ENCODE measurements at regions not wholly inside any gene's neighbourhood (a gene's known extent, or its start where the extent isn't known, plus 50 kb on each side); places are given as distances from the start of the nearest gene placed in this dataset.

DNA sequence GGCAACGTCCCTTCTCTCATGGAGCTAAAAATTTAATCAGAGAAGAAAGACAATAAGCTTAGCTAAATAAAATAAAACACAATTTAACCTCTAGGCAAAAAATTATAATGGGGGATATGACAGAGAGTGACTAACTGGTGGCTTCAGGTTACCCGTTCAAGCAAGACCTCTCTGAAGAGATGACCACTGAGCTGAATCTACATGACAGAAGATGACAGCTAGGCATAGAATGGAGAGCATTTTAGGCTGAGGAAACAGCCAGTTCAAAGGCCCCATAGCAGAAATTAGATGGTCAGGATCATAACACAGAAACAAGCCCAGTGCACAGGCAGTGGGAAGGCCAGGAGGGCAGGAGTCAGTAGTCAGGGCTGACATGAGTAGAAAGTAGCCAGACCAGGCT is 1094.3 kb downstream of the VRK1 start:
- POLR2A ChIA-PET = no interaction called here
- H3K4me3 ChIP-seq (ENCODE audit: low read depth, low read length) = no peak overlapping the region
- H3K27me3 ChIP-seq (ENCODE audit: control insufficient read depth, insufficient read depth, low read length) = no peaks in the 10 kb centered on the region
- TF ChIP-seq, protein P1, sequence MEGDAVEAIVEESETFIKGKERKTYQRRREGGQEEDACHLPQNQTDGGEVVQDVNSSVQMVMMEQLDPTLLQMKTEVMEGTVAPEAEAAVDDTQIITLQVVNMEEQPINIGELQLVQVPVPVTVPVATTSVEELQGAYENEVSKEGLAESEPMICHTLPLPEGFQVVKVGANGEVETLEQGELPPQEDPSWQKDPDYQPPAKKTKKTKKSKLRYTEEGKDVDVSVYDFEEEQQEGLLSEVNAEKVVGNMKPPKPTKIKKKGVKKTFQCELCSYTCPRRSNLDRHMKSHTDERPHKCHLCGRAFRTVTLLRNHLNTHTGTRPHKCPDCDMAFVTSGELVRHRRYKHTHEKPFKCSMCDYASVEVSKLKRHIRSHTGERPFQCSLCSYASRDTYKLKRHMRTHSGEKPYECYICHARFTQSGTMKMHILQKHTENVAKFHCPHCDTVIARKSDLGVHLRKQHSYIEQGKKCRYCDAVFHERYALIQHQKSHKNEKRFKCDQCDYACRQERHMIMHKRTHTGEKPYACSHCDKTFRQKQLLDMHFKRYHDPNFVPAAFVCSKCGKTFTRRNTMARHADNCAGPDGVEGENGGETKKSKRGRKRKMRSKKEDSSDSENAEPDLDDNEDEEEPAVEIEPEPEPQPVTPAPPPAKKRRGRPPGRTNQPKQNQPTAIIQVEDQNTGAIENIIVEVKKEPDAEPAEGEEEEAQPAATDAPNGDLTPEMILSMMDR (IDR thresholded peaks at IDR 0.05; ENCODE audit: low read depth, low read length) = no peak
- DNase-seq (ENCODE audit: low read depth, low spot score) = no peak
- peaks cover 38% of the 10 kb centered on the region for H3K9me3 ChIP-seq (ENCODE audit: control insufficient read depth, insufficient read depth, low read length)
- H3K27ac ChIP-seq (ENCODE audit: low read depth, low read length) = no peak overlapping the region
- CTCF ChIA-PET = no interaction called here

DNA sequence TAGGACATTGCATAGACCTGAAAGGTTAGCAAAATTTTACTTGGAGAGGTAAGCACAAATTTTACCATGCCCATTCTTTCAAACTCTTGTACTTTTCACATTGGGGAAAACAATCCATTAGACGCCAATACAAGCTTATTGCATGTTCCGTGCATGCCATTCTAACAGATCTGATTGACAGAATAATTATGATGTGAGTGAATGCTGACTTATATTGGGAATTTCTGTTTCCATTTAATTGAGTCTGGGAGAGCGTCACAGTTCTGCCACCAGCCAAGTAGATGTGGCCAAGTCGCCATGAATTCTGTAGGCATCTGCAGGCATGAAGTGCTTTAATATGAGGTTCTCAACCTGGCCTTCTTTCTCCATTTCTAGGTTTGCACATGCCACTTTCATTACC is 1097.4 kb downstream of the VRK1 start:
- ChIA-PET POLR2A (no interaction called here), CTCF (no interaction called here)
- Histone ChIP-seq H3K27me3 (ENCODE audit: control insufficient read depth, insufficient read depth, low read length) (no peaks in the 10 kb centered on the region), H3K27ac (ENCODE audit: low read depth, low read length) (no peak overlapping the region), H3K9me3 (ENCODE audit: control insufficient read depth, insufficient read depth, low read length) (peaks cover 34% of the 10 kb centered on the region), H3K4me3 (ENCODE audit: low read depth, low read length) (no peak overlapping the region)
- TF ChIP-seq, protein P1 (IDR thresholded peaks at IDR 0.05; ENCODE audit: low read depth, low read length) = no peak
- no peak for DNase-seq (ENCODE audit: low read depth, low spot score)

DNA sequence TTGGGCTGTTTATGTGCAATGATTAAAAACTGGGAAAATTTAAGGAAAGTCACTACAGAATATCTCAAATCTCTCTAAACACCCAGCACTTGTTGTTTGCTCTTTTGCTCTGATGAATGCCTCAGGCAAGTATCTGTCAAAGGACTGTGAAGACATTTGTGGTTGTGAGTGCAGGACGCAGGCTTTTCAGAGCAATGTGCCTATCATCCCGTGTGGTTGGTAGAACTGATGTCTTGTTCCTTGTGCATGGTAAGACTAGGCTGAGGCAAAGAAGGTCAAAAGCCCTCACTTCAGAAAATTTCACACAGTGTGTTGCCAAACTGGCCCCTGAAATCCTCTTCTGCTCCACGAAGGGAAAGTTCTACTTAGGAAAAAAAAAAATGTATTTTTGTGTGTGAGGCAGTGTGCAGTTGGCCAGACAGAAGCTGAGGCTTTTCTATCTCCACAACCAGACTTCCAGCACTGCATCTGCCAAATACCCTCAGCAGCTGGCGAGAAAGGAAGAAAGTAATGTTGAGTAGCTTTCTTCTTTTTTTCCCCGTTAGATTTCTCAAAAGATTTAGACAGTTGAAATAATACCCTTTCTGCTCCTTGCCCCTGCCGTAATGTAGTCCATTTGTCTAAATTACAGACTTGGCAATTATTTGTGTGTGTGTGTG is 1103.1 kb downstream of the VRK1 start:
- TF ChIP-seq, protein P1 (IDR thresholded peaks at IDR 0.05; ENCODE audit: low read depth, low read length) = no peak
- ChIA-PET POLR2A (no interaction called here), CTCF (no interaction called here)

GRCh38 chr14:97902630-97903029 is 1105.4 kb downstream of the VRK1 start:
- TF ChIP-seq, protein P1 (IDR thresholded peaks at IDR 0.05; ENCODE audit: low read depth, low read length) = no peak
- no peak overlapping the region for H3K27ac ChIP-seq (ENCODE audit: low read depth, low read length)
- POLR2A ChIA-PET = no interaction called here
- peaks cover 7% of the 10 kb centered on the region for H3K9me3 ChIP-seq (ENCODE audit: control insufficient read depth, insufficient read depth, low read length)
- CTCF ChIA-PET = interaction anchor here (0.6 to 0.7 kb wide), 2 partner anchors 10 to 1336 kb away, joined by 3 read pairs; no protein-coding TSS in a partner anchor
- no peak overlapping the region for H3K4me3 ChIP-seq (ENCODE audit: low read depth, low read length)
- no peak for DNase-seq (ENCODE audit: low read depth, low spot score)
- H3K27me3 ChIP-seq (ENCODE audit: control insufficient read depth, insufficient read depth, low read length) = no peaks in the 10 kb centered on the region

More for the DNA sequence above, 1103.1 kb downstream of the VRK1 start:
- DNase-seq (ENCODE audit: low read depth, low spot score) = no peak
- no peaks in the 10 kb centered on the region for H3K27me3 ChIP-seq (ENCODE audit: control insufficient read depth, insufficient read depth, low read length)
- peaks cover 20% of the 10 kb centered on the region for H3K9me3 ChIP-seq (ENCODE audit: control insufficient read depth, insufficient read depth, low read length)
- H3K4me3 ChIP-seq (ENCODE audit: low read depth, low read length) = no peak overlapping the region
- no peak overlapping the region for H3K27ac ChIP-seq (ENCODE audit: low read depth, low read length)

DNA sequence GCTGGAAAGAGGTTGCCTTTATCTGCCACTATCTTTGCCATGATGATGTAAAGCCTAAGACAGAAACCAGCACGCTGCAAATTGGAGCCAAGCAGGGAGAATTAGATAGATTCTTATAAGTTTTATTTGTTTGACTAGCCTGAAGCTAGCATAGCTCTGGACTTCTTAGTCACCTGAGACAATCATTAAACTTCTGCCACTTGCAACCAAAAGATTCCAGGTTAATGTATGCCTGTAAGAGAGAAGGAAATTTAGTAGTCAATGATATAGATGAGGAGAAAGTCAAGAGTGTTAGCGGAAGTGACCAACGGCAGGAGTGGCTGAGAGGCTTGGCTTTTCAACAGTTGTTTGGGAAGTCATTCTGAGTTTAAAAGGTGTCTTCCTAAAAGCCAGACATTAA is 1106.6 kb downstream of the VRK1 start:
- H3K9me3 ChIP-seq (ENCODE audit: control insufficient read depth, insufficient read depth, low read length) = peaks cover 4% of the 10 kb centered on the region
- ChIA-PET POLR2A (no interaction called here), CTCF (no interaction called here)
- DNase-seq (ENCODE audit: low read depth, low spot score) = no peak
- no peak overlapping the region for H3K4me3 ChIP-seq (ENCODE audit: low read depth, low read length)
- no peak overlapping the region for H3K27ac ChIP-seq (ENCODE audit: low read depth, low read length)
- H3K27me3 ChIP-seq (ENCODE audit: control insufficient read depth, insufficient read depth, low read length) = no peaks in the 10 kb centered on the region
- TF ChIP-seq, protein P1 (IDR thresholded peaks at IDR 0.05; ENCODE audit: low read depth, low read length) = no peak

Data from AG04450 (cell line).